Peyer's patch (tissue), 4 donors: ENCODE measurements at regions not wholly inside any gene's neighbourhood (a gene's known extent, or its start where the extent isn't known, plus 50 kb on each side); places are given as distances from the start of the nearest gene placed in this dataset.

Source experiments
- POLR2A ChIP-seq, 2 donors: fragments of 450-650 bp; IDR thresholded peaks; one replicate each; pipeline ENCODE4 v1.5.1; 2017; ENCODE audit warnings: antibody characterized with exemption in 2 of 2, mild to moderate bottlenecking in 2 of 2, moderate library complexity in 2 of 2
- TF ChIP-seq, protein P1 (sequence below), 6 experiments: fragments of 450-650 bp in 4 of 6; fragments of 200-600 bp in 2 of 6; sonication (generic) in 1 of 6; IDR thresholded peaks; one replicate each; pipeline ENCODE4 v1.5.1; 2017 to 2019; ENCODE audit warnings: antibody characterized with exemption in 6 of 6, mild to moderate bottlenecking in 3 of 6, moderate library complexity in 1 of 6

DNA sequence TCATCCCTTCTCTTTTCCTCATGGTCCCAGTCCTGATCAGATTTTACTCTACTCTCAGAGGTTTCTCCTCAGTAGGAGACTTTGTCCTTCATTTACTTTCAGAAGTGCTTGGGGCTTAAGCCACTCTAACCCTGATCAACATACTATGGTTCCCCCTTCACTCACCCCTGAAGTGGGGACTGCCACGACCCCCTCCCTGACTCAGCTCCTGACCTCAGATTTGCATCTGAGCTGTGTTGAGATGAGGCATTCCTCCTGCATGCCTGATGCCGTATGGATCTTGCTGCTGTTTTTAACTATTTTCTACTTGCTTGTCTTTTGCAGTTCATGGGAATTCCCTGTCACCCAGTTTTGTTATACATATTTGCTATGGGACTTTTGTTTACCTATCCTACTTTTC is 306.7 kb upstream of the CHST9 start:
- TF ChIP-seq, protein P1, sequence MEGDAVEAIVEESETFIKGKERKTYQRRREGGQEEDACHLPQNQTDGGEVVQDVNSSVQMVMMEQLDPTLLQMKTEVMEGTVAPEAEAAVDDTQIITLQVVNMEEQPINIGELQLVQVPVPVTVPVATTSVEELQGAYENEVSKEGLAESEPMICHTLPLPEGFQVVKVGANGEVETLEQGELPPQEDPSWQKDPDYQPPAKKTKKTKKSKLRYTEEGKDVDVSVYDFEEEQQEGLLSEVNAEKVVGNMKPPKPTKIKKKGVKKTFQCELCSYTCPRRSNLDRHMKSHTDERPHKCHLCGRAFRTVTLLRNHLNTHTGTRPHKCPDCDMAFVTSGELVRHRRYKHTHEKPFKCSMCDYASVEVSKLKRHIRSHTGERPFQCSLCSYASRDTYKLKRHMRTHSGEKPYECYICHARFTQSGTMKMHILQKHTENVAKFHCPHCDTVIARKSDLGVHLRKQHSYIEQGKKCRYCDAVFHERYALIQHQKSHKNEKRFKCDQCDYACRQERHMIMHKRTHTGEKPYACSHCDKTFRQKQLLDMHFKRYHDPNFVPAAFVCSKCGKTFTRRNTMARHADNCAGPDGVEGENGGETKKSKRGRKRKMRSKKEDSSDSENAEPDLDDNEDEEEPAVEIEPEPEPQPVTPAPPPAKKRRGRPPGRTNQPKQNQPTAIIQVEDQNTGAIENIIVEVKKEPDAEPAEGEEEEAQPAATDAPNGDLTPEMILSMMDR (IDR thresholded peaks at IDR 0.05) = no peak
- no peak for TF ChIP-seq POLR2A (IDR thresholded peaks at IDR 0.05)
